ENCODE measurements at regions not wholly inside any gene's neighbourhood (a gene's known extent, or its start where the extent isn't known, plus 50 kb on each side); places are given as distances from the start of the nearest gene placed in this dataset.

- no peaks in the 10 kb centered on the region for H4K20me1 ChIP-seq (ENCODE audit: control insufficient read depth, extremely low read depth, insufficient read depth, low read length)
- TF ChIP-seq EZH2 (IDR thresholded peaks at IDR 0.05; ENCODE audit: low read length, missing control alignments) = no peak
- TF ChIP-seq, protein P1, sequence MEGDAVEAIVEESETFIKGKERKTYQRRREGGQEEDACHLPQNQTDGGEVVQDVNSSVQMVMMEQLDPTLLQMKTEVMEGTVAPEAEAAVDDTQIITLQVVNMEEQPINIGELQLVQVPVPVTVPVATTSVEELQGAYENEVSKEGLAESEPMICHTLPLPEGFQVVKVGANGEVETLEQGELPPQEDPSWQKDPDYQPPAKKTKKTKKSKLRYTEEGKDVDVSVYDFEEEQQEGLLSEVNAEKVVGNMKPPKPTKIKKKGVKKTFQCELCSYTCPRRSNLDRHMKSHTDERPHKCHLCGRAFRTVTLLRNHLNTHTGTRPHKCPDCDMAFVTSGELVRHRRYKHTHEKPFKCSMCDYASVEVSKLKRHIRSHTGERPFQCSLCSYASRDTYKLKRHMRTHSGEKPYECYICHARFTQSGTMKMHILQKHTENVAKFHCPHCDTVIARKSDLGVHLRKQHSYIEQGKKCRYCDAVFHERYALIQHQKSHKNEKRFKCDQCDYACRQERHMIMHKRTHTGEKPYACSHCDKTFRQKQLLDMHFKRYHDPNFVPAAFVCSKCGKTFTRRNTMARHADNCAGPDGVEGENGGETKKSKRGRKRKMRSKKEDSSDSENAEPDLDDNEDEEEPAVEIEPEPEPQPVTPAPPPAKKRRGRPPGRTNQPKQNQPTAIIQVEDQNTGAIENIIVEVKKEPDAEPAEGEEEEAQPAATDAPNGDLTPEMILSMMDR (conservative IDR thresholded peaks at IDR 0.05 in 1 of 2, IDR thresholded peaks at IDR 0.05 in 1 of 2; ENCODE audit: low read depth in 1 of 2, low read length in 2 of 2) = no peak
- H3K4me3 ChIP-seq (replicated peaks in 1 of 4; ENCODE audit: control extremely low read depth in 1 of 4, insufficient read depth in 1 of 4, low read depth in 3 of 4, low read length in 4 of 4) = no peak overlapping the region
- no peak overlapping the region for H3K27ac ChIP-seq (ENCODE audit: insufficient read depth, low read length)
- H2AFZ ChIP-seq (ENCODE audit: low read length) = no peak overlapping the region
- H3K9me3 ChIP-seq (ENCODE audit: control insufficient read depth, insufficient read depth, low read depth, low read length) = no peaks in the 10 kb centered on the region
- no peaks in the 10 kb centered on the region for H3K36me3 ChIP-seq (ENCODE audit: control insufficient read depth, insufficient read depth, low read length)
- no peaks in the 10 kb centered on the region for H3K79me2 ChIP-seq (ENCODE audit: control insufficient read depth, insufficient read depth, low read length)
- H3K4me2 ChIP-seq (ENCODE audit: extremely low read depth, insufficient read depth, low read length) = no peak overlapping the region
- no peaks in the 10 kb centered on the region for H3K4me1 ChIP-seq (ENCODE audit: control insufficient read depth, extremely low read depth, insufficient read depth, low read length)
- H3K9ac ChIP-seq (ENCODE audit: insufficient read depth, low read length) = no peak overlapping the region
- DNase-seq (ENCODE audit: low read depth in 2 of 2) = no peak
- no peaks in the 10 kb centered on the region for H3K27me3 ChIP-seq (ENCODE audit: control insufficient read depth, insufficient read depth, low read length)
Observed at GRCh38 chr2:455913-456312, 168.0 kb upstream of the ALKAL2 start.

DNA sequence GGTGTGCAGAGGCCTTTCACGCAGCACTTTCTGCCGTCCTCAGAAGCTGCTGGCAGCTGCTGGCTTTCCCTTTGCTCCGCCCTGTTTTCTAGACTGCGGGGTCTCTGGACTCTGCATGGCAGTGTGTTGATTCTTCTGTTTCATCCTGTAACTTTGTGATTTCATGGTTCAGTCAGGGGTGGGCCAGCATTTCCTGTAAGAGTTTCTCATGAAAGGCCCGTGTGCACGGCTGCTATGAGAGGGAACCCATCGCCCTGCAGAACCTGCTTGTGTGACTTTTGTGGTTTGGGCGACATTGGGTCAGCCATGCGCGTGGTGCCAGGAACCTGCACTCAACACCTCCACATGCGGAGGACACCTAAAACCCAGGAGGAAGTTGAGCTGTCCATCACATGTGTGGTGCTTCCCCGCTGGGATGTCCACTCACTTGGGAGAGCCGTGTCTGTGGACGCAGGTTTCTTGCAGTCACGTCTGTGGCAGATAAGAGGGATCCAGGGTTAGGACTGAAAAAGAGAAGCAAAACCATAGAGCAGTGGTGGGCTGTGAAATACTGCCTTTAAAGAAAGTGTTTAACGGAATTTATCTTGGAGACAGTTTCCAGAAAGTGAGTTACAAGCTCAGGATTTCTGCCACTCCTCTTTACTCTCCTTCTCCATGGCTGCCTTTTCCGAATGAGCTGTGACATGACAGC lies 167.3 kb upstream of the ALKAL2 start:
- Histone ChIP-seq H3K4me1 (ENCODE audit: control insufficient read depth, extremely low read depth, insufficient read depth, low read length) (no peaks in the 10 kb centered on the region), H4K20me1 (ENCODE audit: control insufficient read depth, extremely low read depth, insufficient read depth, low read length) (no peaks in the 10 kb centered on the region), H3K36me3 (ENCODE audit: control insufficient read depth, insufficient read depth, low read length) (no peaks in the 10 kb centered on the region), H2AFZ (ENCODE audit: low read length) (no peak overlapping the region), H3K27me3 (ENCODE audit: control insufficient read depth, insufficient read depth, low read length) (no peaks in the 10 kb centered on the region), H3K4me2 (ENCODE audit: extremely low read depth, insufficient read depth, low read length) (no peak overlapping the region), H3K9me3 (ENCODE audit: control insufficient read depth, insufficient read depth, low read depth, low read length) (no peaks in the 10 kb centered on the region), H3K27ac (ENCODE audit: insufficient read depth, low read length) (no peak overlapping the region), H3K9ac (ENCODE audit: insufficient read depth, low read length) (no peak overlapping the region), H3K79me2 (ENCODE audit: control insufficient read depth, insufficient read depth, low read length) (no peaks in the 10 kb centered on the region), H3K4me3 (replicated peaks in 1 of 4; ENCODE audit: control extremely low read depth in 1 of 4, insufficient read depth in 1 of 4, low read depth in 3 of 4, low read length in 4 of 4) (no peak overlapping the region)
- DNase-seq (ENCODE audit: low read depth in 2 of 2) = no peak
- no peak for TF ChIP-seq EZH2 (IDR thresholded peaks at IDR 0.05; ENCODE audit: low read length, missing control alignments)
- TF ChIP-seq, protein P1 (conservative IDR thresholded peaks at IDR 0.05 in 1 of 2, IDR thresholded peaks at IDR 0.05 in 1 of 2; ENCODE audit: low read depth in 1 of 2, low read length in 2 of 2) = no peak

GRCh38 chr2:453132-453531 lies 165.2 kb upstream of the ALKAL2 start:
- no peaks in the 10 kb centered on the region for H3K36me3 ChIP-seq (ENCODE audit: control insufficient read depth, insufficient read depth, low read length)
- no peaks in the 10 kb centered on the region for H3K9me3 ChIP-seq (ENCODE audit: control insufficient read depth, insufficient read depth, low read depth, low read length)
- no peaks in the 10 kb centered on the region for H3K27me3 ChIP-seq (ENCODE audit: control insufficient read depth, insufficient read depth, low read length)
- H3K9ac ChIP-seq (ENCODE audit: insufficient read depth, low read length) = no peak overlapping the region
- peak in 1 of 2 donors; percentile 45 for DNase-seq (ENCODE audit: low read depth in 2 of 2)
- no peaks in the 10 kb centered on the region for H4K20me1 ChIP-seq (ENCODE audit: control insufficient read depth, extremely low read depth, insufficient read depth, low read length)
- no peaks in the 10 kb centered on the region for H3K4me1 ChIP-seq (ENCODE audit: control insufficient read depth, extremely low read depth, insufficient read depth, low read length)
- no peak overlapping the region for H3K27ac ChIP-seq (ENCODE audit: insufficient read depth, low read length)
- H2AFZ ChIP-seq (ENCODE audit: low read length) = no peak overlapping the region
- H3K79me2 ChIP-seq (ENCODE audit: control insufficient read depth, insufficient read depth, low read length) = no peaks in the 10 kb centered on the region
- TF ChIP-seq, protein P1 (conservative IDR thresholded peaks at IDR 0.05 in 1 of 2, IDR thresholded peaks at IDR 0.05 in 1 of 2; ENCODE audit: low read depth in 1 of 2, low read length in 2 of 2) = no peak
- TF ChIP-seq EZH2 (IDR thresholded peaks at IDR 0.05; ENCODE audit: low read length, missing control alignments) = no peak
- no peak overlapping the region for H3K4me2 ChIP-seq (ENCODE audit: extremely low read depth, insufficient read depth, low read length)
- H3K4me3 ChIP-seq (replicated peaks in 1 of 4; ENCODE audit: control extremely low read depth in 1 of 4, insufficient read depth in 1 of 4, low read depth in 3 of 4, low read length in 4 of 4) = no peak overlapping the region
